Uterus (tissue), 2 donors: ENCODE measurements at regions not wholly inside any gene's neighbourhood (a gene's known extent, or its start where the extent isn't known, plus 50 kb on each side); places are given as distances from the start of the nearest gene placed in this dataset.
"Not testable (repeated sequence)": the region's sequence is repeated elsewhere in the genome, so short reads cannot be mapped to it uniquely, and the experiment has no call there.

ENCODE experiments used
- POLR2A ChIP-seq, 2 donors: fragments of 450-650 bp; IDR thresholded peaks; one replicate each; pipeline ENCODE4 v1.6.1; 2016; ENCODE audit warnings: antibody characterized with exemption in 2 of 2, mild to moderate bottlenecking in 1 of 2, moderate library complexity in 1 of 2
- TF ChIP-seq, protein P1 (sequence below), 4 experiments: fragments of 200-600 bp in 2 of 4; fragments of 450-650 bp in 2 of 4; sonication (generic) in 2 of 4; IDR thresholded peaks; one replicate each; pipeline ENCODE4 v1.5.1; 2016 to 2019; ENCODE audit warnings: antibody characterized with exemption in 4 of 4, mild to moderate bottlenecking in 2 of 4, moderate library complexity in 1 of 4

DNA sequence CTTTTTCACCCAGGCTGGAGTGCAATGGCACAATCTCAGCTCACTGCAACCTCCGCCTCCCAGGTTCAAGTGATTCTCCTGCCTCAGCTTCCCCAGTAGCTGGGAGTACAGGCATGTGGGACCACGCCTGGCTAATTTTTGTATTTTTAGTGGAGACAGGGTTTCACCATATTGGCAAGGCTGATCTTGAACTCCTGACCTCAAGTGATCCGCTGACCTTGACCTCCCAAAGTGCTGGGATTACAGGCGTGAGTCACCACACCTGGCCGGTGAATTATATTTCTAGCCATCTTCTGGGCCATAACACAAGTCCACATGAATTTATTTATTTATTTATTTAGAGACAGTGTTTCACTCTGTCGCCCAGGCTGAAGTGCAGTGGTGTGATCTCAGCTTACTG lies 105.0 kb upstream of the XPO1 start:
- TF ChIP-seq, protein P1, sequence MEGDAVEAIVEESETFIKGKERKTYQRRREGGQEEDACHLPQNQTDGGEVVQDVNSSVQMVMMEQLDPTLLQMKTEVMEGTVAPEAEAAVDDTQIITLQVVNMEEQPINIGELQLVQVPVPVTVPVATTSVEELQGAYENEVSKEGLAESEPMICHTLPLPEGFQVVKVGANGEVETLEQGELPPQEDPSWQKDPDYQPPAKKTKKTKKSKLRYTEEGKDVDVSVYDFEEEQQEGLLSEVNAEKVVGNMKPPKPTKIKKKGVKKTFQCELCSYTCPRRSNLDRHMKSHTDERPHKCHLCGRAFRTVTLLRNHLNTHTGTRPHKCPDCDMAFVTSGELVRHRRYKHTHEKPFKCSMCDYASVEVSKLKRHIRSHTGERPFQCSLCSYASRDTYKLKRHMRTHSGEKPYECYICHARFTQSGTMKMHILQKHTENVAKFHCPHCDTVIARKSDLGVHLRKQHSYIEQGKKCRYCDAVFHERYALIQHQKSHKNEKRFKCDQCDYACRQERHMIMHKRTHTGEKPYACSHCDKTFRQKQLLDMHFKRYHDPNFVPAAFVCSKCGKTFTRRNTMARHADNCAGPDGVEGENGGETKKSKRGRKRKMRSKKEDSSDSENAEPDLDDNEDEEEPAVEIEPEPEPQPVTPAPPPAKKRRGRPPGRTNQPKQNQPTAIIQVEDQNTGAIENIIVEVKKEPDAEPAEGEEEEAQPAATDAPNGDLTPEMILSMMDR (IDR thresholded peaks at IDR 0.05): not testable (repeated sequence)
- not testable (repeated sequence) for TF ChIP-seq POLR2A (IDR thresholded peaks at IDR 0.05)
